HG03196 (cell line): ENCODE measurements at regions not wholly inside any gene's neighbourhood (a gene's known extent, or its start where the extent isn't known, plus 50 kb on each side); places are given as distances from the start of the nearest gene placed in this dataset.

Experiments used
- ATAC-seq: cut with Tn5 transposase; IDR thresholded peaks from one replicate; pipeline ENCODE4 v1.9.1; 2021; ENCODE audit not compliant: unreplicated experiment

DNA sequence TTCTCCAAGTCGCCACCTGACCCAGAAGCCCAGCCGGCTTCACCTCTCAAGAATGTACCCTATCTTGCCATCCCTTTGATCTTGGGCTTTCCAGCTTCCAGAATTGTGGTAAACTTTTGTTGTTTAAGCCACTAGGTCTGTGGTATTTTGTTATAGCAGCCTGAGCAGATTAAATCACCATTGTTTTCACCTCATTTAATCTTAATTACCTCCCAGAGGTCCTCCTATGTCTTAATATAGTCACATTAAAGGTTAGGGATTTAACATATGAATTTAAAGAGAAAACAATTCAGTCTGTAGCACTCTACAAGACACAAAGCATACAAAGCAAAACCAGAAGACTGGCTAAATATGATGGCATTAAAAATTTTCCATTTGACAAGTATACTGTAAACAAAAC is 123.4 kb upstream of the CADM2 start:
- no peak for ATAC-seq

DNA sequence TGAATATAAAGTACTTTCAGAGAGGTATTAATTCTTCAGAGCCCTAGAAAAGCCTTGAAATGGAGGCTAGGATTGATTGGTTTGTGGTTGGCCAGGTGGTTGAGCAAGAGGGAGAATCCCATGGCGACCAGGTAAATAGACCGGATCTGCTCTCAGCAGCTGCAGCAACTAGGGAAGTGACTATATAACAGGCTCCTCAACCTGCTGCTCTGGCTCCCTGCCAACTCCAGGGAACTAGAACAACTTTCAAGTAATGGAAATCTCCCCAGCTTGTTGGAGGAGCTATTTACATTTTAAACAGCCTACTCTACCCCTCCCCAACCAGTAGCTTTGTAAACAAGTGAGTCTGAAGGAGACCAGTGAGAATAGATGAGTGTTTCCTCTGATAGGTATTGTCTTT is 121.8 kb upstream of the CADM2 start:
- ATAC-seq: no peak

DNA sequence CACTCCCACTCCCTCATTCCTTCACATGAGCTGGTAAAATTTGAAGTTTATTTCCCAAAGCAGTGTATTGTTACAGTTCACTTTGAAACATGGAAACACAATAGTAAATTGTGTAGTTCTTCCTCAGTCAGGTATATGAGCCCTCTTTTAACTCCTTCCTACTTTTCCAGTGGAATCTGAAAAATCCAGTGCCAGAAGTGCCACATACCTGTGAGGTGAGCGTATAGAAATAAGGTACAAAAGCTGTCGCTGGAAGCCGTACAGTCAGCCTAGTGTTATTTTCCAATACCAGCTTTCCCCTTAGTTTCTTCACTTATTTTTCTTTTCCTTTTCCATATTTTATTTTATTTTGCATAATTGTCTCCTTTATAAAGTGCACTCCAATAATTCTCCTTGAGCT is 81.7 kb upstream of the CADM2 start:
- no peak for ATAC-seq

DNA sequence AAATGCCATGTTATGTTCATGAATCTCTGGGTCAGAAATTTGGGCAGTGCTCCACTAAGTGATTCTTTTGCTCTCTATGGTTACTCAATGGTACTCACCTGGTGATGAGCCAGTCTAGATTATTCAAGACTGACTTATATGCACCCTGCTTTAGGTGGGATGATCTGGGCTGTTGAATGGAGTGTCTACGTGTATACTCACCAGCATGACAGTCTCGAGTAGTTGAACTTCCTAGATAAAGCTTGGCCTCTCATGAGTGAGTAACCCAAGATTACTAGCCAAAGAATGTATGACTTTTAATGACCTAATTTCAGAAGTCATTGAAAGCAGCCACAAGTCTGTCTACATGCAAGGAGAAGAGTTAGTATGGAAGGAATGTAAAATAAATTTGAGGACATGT is 77.5 kb upstream of the CADM2 start:
- no peak for ATAC-seq

DNA sequence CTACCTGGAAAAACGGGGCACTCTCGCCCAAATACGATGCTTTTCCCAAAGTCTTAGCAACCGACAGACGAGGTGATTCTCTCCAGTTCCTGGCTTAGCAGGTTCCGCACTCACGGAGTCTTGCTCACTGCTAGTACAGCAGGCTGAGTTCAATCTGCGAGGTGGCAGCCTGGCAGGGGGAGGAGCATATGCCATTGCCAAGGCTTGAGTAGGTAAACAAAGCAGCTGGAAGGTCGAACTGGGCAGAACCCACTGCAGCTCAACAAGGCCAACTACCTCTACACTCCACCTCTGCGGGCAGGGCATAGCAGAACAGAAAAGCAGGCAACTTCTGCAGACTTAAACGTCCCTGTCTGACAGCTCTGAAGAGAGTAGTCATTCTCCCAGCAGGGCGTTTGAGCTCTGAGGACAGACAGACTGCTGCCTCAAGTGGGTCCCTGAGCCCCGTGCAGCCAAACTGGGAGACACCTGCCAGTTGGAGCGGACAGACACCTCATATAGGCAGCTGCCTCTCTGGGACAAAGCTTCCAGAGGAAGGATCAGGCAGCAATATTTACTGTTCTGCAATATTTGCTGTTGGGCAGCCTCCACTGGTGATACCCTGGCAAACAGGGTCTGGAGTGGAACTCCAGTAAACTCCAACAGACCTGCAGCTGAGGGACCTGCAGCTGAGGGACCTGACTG is 73.4 kb upstream of the CADM2 start:
- no peak for ATAC-seq

DNA sequence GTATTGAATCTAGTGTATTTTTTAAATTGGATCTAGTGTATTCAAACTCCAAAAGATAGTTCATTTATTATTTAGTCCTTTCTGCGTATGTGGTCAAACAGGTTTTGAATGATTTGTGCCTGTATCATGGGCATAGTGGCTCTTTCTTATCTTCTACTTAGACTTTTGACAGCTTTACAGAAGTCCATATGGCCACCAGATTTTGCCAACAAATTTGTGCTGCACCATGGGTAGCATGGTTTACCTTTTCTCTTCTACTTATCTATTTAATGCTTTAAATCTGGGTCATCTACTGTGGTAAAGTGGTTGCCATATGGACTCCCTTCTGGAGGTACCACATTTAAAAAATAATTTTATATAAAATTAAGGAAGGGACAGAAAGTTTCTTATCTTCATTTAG is 66.9 kb upstream of the CADM2 start:
- ATAC-seq: no peak

DNA sequence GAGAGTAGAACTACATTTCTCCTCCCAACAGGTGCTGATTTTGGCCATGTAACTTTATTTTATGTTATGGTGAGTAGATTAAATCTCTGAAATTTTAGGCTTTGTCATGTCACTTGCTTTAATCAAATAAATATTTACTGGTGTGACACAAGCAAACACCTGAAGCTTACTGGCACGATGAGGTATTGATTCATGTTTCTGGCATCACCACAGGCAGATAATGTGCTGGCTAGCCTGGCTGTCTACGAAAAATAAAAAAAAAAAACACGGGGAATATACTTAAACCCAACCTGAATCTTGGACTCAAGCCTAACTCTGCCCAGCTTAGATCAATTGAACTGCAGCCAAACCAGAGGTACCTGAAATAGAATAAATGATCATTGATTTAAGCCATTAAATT is 65.6 kb upstream of the CADM2 start:
- no peak for ATAC-seq

DNA sequence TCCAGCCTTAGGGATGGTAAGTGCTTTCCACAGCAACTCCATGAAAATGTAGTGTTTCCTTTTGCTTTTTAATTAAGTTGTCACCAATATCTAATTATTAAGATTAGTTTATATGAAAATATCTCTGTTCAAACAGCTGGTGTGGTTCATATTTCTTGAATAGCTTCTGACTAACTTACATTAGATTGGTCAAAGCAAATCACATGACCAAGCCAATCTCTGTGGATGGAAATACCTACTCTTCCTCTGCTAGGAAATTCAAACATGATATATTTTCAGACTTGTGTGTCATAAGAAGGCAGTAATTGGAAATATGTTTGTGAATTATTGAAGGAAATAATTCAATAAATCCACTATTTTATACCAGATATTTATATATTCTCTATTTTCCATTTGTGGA is 54.6 kb upstream of the CADM2 start:
- no peak for ATAC-seq

DNA sequence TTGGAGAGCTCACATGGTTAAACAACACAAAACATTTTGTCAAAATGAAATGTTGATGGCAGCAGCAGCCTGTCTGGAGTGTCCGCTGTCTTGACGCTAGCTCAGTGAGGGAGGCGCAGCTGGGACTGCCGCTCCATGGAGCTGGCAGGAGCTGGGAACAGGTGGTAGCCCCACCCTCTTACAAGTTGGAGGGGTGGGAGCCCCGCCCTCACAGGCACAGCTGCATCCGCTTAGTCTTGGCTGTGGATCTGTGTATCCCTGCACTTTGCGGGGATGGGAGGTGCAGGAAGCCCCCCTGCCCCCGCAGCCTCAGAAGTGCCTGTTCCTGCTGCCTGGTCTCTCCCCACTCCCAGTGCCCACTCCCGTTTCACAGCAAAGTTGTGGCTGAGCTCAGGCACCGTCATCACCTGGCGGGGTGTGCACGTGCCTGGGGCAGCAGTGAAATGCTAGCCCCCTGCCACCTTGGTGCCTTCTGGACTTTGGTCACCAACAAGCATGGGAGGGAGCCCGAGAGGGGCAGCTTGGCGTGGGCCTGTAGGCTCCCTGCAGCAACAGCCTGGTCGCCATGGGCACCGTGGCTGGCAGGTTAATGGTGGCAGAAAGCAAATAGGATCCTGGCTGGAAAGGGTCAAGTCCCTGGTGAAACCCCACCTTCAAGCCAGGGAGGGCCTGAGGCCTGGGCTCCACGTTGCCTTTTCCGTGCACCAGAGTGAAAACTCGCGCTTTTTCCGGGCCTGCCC is 53.8 kb upstream of the CADM2 start:
- no peak for ATAC-seq

DNA sequence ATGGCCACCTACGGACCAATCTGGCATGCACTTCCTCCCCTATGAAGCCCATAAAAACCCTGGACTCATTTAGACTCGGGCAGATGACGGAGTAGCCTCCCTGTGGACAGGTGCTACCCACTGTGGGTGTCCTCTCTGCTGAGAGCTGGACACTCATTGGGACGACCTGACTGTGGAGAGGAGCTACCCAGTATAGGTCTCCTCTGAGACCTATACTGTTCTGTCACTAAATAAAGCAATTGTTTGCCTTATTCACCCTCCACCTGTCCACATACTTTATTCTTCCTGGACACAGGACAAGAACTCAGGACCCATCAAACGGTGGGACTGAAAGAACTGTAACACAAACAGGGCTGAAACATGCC is 53.3 kb upstream of the CADM2 start:
- no peak for ATAC-seq

DNA sequence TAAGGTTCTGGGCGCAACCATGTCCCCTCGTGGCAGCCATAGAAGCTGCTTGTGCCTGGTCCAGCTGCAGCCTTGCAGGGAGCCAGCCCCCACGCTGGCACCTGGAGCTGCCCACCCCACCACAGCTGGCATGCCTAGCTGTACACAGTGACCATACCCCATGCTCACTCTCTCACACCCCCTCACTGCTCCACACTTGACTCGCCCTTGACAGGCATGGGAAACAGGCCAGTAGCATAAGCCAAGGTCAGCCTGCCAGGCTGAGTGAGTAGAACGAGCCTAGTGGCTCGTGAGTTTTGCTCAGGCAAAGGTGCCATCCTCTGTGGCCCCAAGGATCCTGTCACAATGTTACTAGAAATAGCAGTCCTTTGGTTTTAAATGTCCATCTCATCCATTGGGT is 52.7 kb upstream of the CADM2 start:
- no peak for ATAC-seq
